CD4-positive, alpha-beta T cell treated with Interleukin-21 for 1 hour (primary cell): ENCODE measurements at regions not wholly inside any gene's neighbourhood (a gene's known extent, or its start where the extent isn't known, plus 50 kb on each side); places are given as distances from the start of the nearest gene placed in this dataset.
"Not testable (repeated sequence)": the region's sequence is repeated elsewhere in the genome, so short reads cannot be mapped to it uniquely, and the experiment has no call there.

ENCODE experiments used
- DNase-seq: peaks from one replicate; pipeline ENCODE4 v3.0.0-alpha.2; 2020

DNA sequence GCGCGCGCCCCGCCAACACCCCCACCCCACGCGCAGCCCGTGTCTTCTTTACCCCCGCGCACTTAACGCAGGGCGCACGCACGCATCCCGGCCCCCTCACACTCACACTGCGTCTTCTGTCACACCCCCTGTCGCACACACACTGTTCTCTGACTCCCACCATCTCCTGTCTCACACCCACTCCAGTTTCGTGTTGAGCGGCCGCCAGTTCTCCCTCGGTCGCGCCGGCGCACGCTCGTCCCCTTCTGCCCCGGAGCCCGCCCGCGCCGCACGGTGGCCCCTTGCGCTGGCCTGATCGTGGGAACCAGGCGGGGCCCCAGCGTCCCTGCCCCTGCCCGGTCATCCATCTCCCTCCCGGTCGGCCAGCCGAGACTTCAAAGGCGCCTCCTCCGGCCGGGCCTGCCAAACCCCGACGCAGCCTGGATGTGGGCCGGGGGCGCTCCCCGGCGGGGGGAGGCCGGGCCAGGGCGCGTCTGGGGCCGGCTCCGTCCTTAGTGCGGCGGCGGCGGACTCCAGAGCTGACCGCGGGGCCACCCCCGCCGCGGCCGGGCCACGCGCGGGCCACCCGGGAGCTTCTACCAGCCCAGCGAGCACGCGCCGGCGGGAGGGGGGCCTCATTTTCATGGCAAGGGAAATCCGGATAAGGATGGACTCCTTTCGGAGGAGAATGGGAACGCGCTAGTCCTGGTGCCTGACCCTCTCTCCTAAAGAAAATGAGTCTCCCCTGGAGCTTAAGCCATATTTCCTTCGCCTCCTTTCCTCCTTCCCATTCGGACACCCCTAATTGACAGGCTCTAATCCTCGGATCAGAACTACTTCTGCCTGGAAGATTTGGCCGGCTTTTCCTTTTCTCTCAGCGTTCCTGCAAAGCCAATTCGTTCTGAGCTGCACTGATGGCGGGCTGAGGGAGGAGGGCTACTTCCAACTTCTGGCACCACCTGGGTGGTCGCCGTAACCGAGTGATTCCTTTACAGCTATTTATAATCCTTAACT is 82.0 kb upstream of the HMGA2 start:
- DNase-seq: no peak

DNA sequence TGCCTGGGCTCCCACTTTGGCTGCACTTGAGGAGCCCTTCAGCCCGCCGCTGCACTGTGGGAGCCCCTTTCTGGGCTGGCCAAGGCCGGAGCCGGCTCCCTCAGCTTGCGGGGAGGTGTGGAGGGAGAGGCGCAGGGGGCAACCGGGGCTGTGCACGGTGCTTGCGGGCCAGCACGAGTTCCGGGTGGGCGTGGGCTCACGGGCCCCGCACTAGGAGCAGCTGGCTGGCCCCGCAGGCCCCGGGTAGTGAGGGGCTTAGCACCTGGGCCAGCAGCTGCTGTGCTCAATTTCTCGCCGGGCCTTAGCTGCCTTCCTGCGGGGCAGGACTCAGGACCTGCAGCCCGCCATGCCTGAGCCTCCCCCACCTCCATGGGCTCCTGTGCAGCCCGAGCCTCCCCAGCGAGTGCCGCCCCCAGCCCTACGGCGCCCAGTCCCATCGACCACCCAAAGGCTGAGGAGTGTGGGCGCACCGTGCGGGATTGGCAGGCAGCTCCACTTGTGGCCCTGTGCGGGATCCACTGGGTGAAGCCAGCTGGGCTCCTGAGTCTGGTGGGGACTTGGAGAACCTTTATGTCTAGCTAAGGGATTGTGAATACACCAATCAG is 79.9 kb upstream of the HMGA2 start:
- DNase-seq: not testable (repeated sequence)

DNA sequence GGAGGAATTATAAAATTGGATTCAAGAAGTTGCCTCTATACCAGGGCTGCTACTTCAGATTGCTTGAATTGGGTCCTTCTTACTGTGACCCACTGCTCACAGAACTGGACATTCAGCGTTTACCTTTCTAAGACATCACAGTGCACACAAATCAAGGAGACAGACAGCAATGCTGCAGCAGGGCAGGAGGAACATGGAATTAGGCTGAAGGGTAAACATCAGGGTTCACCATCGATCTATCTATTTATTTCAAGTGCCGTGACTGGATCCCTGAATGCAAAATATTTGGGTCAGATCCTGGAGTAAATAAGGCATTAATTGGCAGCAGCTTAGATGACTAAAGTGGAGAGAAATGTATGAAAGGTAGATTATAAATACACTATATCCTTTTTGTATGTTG is 76.9 kb upstream of the HMGA2 start:
- DNase-seq: no peak

DNA sequence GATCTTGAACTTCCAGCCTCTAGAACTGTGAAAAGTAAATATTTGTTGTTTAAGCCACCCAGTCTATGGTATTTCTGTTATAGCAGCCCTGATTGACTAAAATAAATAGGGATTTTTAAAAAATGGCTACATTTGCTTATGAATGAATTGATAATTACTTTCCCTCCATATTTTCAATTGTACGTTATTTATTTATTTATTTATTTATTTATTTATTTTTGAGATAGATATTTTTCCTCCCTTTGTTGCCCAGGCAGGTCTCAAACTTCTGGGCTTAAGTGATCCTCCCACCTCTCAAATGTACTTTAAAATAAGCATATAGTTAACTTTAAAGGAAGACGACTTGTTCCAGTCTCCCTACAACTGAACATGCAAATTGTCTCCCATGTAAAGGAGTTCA is 76.0 kb upstream of the HMGA2 start:
- no peak for DNase-seq

DNA sequence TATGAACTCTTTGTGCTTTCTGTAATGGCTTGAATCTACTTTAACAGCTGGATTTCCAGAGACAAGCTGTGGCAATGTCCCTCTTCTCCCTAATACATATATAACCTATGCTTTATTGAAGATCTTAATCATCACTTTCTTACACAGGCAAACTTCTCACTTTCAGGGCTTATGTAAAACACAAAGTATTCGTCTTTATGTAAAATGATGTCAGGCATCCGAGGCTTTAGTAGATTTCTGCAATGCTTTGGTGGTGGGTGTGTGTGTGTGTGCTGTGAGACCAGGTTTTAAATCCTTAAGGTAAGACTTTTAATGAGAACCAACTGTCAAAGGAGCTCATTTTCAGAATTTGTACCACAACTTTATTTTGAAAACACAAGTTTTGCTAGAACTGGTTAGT is 70.0 kb upstream of the HMGA2 start:
- DNase-seq: no peak

DNA sequence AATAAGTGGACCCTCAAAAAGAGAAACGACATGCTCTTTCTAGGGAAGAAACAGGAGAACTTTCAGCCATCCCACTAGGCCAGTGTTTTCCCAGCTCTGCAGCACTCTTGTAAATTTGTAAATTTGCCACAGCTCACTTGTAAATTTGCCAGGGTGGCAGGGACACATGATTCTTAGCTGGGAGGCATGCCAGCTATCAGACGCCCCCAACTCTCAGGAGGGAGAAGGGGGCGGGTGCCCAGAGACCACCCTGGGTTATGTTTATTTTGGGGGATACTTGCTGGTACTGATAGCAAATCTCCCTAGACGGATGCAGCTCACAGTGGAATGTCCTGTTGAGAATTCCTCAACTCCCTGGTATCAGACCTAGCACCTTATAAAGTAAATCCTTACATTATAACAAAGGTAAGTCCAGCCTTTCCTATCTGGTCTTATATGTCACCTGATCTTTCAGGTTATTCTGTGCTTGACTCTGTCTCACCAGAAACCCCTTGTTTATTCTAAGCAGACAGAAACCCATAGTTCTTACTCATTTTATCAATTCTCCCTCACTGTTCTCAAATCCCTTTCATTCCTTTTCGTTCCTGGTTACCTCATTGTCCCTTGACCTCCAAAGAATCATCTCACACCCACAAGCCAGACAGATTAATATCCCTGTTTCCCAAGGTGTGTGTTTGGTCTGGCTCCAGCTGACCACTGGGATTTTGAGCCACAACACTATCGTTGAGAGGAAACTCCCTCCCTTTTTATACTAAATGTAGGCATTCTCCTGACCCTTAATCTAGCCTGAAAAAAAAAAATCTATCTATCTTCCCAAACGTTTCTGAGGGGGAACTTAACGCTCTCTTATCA is 69.3 kb upstream of the HMGA2 start:
- DNase-seq: no peak

DNA sequence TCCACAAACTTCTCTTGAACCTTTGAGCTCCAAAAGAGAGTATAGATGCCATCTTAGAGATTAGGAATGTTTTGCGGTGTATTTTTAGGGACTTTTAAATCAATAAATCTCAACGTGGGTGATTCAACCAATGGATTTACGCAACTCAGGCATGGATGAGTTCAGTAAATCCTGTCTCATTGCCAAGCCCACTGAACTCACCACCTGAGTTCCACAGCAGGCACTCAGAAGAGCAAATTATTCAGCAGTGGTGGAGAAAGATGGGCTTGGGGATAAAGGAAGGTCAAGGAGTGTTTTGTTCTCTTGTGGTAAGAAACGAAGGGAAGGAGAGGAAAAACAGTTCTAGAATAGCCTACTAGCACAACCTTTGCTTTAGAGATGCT is 68.7 kb upstream of the HMGA2 start:
- no peak for DNase-seq

DNA sequence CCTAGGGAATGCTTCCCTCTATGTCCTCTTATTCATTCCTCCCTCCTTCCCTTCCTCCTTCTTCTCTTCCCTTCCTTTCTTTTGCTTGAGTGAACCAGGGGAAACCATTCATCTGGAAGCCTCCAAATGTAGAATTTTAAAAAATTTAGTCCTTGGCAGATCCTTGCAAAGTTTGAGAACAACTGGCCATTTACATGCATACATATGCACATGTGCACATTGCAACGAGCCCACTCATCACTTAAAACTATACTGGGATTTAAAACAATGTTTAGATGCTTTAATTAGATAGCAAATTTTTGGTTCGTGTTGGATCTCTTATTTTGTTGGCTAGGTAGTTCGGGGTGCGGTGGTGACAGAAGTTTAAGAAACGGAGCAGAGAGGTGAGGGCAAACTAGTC is 68.0 kb upstream of the HMGA2 start:
- no peak for DNase-seq

DNA sequence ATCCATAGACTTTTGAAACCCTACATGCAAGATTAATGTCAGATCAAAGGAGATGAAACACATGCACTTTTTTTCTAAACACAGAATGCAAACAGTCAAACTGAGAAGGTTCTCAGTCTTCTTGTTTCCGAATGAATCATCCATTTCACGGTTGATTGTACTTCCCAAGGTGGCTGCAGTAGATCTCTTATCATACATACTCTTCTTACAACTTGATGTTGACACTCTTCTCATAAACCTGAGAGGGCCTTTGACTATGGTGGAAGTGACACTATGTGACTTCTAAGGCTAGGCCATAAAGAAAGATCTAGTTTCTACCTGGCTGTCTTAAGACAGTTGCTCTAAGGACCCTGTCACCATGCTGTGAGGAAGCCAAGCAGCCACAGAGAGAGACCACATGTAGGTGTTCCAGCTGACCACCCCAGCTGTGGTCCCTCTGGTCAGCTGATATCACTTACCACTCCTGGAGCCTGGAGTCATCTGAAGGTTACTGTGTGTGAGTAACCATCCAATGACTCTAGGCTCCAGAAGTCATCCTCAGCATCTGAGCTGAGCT is 67.2 kb upstream of the HMGA2 start:
- no peak for DNase-seq

DNA sequence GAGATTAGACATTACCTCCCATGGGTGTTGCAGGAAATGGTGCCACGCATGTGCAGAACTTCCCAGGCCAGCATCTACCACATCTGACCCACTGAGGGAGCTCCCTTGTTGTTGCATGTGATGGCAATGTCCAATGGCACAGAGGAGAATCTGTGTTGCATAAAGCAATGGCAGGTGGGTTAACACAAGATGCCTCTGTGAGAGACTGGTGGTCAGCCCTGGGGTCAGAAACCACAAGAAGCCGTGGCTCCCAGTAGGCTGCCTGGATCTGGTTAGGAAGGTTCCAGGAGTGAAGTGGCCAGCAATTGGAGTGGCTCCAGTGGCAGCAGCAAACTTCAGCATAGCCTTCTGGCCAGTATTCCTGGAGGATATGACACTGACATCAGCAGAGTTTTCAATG is 65.9 kb upstream of the HMGA2 start:
- no peak for DNase-seq

DNA sequence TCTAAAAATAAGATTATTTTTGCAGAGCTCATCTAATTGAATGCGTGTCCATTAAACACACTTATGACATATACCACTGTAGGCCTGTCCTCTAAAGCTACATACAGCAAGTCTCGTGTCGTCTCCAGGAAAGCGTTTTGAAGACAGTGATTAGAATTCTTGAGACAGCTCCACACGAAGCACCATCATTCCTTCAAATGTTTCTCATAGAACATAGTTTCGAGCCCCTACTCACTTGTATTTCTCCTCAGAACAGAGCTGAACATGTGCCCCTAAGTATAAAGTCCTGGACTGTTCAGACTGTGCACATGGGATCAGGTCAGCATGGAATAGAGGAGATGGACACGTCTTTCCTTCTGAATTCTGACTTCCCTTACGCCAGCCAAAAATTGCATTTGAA is 64.5 kb upstream of the HMGA2 start:
- no peak for DNase-seq

DNA sequence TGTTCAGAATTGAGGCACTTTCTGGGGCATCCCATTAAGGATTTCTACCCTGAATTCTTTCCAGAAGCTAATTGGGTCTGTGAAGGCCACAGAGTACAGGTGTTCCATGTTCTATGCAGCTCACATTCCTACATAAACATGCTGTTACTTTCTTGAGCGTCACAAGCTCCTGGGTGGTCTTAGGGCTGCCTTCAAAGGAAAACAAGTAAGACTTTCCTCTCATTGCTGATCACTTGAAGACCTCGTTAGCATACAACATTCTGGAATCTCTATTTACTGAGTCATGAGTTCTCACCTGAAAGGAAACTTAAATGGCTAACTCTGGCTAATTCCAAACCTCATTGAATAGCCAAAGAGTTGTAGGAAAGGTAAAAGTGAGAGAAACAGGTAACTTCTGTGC is 63.0 kb upstream of the HMGA2 start:
- no peak for DNase-seq

DNA sequence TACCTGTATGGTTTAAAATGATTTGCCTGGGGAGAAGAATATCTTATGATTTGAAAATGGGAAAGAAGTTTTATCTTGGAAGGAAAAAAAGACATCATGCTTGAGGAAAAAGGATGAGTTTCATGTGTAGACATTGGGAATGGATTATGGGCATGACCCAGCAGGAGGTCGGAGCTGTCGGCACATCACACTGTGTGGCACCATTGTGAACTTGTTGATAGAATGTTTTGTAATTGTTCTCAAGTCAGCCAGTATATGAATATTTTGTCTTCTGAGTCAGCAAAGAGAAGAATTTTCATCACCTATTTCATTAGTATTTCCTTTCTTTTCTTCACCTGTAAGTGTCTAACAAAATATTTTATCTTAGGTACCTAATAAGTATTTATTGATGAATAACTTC is 60.0 kb upstream of the HMGA2 start:
- no peak for DNase-seq

DNA sequence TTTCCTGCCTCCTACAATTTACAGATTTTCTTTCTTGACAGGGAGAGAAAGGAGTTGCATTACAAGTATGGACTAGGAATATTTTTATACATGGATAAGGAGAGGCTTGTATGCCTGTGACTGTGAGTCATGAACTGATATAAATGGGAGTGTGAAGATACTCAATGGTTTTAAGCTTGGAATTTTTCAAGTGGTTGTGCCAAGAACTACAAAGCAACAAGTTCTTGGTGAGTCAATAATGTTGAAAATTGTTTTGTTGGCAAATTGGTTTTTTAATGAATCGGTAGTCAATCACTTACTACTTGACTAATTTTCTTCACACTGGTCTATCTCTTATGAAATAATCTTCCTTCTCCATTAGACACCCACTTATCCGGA is 58.9 kb upstream of the HMGA2 start:
- no peak for DNase-seq

DNA sequence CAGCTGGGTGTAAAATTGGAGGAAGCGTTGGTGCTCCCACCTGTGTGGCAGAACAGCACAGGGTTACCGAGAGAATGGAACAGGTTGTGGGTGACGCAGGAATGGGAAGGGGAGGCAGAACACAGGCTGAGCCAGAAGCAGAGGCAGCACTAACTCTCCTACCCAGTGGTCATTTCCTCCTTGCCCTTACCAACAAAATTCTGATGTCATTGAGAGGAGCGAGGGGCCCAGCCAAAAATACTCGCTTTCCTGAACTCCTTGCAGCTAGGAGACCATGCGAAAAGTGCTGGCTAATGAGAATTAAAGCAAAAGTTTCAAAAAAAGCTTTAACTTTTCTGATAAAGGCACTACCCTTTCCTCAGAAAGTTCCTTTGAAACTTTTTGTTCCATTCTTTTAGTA is 54.4 kb upstream of the HMGA2 start:
- DNase-seq: no peak
